OCI-LY3 (cell line): ENCODE measurements at regions not wholly inside any gene's neighbourhood (a gene's known extent, or its start where the extent isn't known, plus 50 kb on each side); places are given as distances from the start of the nearest gene placed in this dataset.

Source experiments
- EZH2phosphoT487 ChIP-seq: fragments of 200-600 bp; shearing (Covaris generic); IDR thresholded peaks from 2 replicates; pipeline ENCODE4 v1.6.1; 2018; ENCODE audit warnings: antibody characterized with exemption, mixed run types, low read depth
- TF ChIP-seq, protein P1 (sequence below): fragments of 200-600, 300-600 bp; sonication (generic); IDR thresholded peaks from 2 replicates; pipeline ENCODE4 v1.5.1; 2014; ENCODE audit warnings: antibody characterized with exemption, low read length, low read depth

DNA sequence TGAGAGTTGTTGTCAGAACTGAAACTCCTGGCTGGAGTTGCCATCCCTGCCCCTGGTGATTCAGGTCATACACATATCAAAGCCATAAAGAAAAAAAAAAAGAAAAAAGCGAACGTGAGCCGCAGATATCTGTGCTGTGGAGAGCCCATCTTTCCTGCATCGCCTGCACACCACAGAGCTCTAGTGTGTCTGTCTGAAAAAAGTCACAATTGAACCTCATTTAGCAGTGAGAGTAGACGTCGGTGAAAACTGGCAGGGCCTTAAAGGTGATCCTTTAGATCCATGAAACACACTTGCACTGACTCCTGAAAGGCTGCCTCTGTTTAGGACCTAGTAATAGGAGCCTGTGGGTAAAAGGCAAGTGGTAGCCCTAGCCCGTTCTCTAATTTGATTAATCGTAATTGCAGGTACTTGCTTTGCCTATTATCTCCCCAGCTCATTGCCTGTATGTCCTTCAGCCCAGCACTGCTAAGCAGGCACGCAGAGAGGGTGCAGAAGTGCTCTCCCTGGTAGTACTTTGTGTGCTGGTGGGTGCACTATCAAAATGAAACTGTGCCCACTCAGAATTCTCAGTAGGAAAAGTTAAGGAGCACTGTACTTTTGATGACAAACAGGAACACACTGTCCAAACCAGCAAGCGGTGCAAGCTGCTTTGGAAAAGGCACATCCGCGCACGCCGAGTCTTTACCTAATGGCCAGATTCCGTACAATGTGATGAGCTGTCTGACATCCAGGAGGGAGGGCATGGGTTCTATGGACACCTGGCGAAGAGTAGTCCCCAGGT is 103.5 kb upstream of the ASB18 start:
- TF ChIP-seq, protein P1, sequence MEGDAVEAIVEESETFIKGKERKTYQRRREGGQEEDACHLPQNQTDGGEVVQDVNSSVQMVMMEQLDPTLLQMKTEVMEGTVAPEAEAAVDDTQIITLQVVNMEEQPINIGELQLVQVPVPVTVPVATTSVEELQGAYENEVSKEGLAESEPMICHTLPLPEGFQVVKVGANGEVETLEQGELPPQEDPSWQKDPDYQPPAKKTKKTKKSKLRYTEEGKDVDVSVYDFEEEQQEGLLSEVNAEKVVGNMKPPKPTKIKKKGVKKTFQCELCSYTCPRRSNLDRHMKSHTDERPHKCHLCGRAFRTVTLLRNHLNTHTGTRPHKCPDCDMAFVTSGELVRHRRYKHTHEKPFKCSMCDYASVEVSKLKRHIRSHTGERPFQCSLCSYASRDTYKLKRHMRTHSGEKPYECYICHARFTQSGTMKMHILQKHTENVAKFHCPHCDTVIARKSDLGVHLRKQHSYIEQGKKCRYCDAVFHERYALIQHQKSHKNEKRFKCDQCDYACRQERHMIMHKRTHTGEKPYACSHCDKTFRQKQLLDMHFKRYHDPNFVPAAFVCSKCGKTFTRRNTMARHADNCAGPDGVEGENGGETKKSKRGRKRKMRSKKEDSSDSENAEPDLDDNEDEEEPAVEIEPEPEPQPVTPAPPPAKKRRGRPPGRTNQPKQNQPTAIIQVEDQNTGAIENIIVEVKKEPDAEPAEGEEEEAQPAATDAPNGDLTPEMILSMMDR = no peak
- TF ChIP-seq EZH2phosphoT487 = no peak
